HEK293T (cell line): ENCODE measurements at regions not wholly inside any gene's neighbourhood (a gene's known extent, or its start where the extent isn't known, plus 50 kb on each side); places are given as distances from the start of the nearest gene placed in this dataset.

ENCODE experiments used
- CTCF ChIA-PET: fragments of 350-600 bp; formaldehyde crosslinking; extraction: SDS; loops from one replicate; lab custom pipeline; 2021; ENCODE audit warnings: antibody characterized with exemption, inconsistent platforms; lab: Yijun Ruan, JAX
- POLR2A ChIA-PET: fragments of 350-600 bp; formaldehyde crosslinking; extraction: SDS; loops from one replicate; lab custom pipeline; 2020; ENCODE audit warnings: antibody characterized with exemption, inconsistent platforms; lab: Yijun Ruan, JAX
- DNase-seq: peaks from one replicate; pipeline ENCODE4 v3.0.0; 2012; ENCODE audit warnings: mixed read lengths; ENCODE audit errors: extremely low spot score
- ARNT ChIP-seq: fragments of 450-650 bp; IDR thresholded peaks from 2 replicates; pipeline ENCODE4 v1.6.1; 2017; ENCODE audit warnings: mild to moderate bottlenecking
- BHLHE40 ChIP-seq: fragments of 450-650 bp; IDR thresholded peaks from 2 replicates; pipeline ENCODE4 v1.6.1; 2016; ENCODE audit warnings: mild to moderate bottlenecking, moderate library complexity, borderline replicate concordance
- CTBP1 ChIP-seq: fragments of 450-650 bp; IDR thresholded peaks from 2 replicates; pipeline ENCODE4 v1.6.1; 2016; ENCODE audit warnings: borderline replicate concordance
- ELF4 ChIP-seq: fragments of 450-650 bp; IDR thresholded peaks from 2 replicates; pipeline ENCODE4 v1.6.1; 2017; ENCODE audit warnings: antibody characterized with exemption
- FOXA1 ChIP-seq: fragments of 450-650 bp; IDR thresholded peaks from 2 replicates; pipeline ENCODE4 v1.6.1; 2016; ENCODE audit warnings: mild to moderate bottlenecking
- FOXK2 ChIP-seq: fragments of 450-650 bp; IDR thresholded peaks from 2 replicates; pipeline ENCODE4 v1.6.1; 2016; ENCODE audit warnings: mild to moderate bottlenecking
- FOXM1 ChIP-seq: fragments of 450-650 bp; IDR thresholded peaks from 2 replicates; pipeline ENCODE4 v1.6.1; 2017; ENCODE audit warnings: mild to moderate bottlenecking, borderline replicate concordance
- HDGF ChIP-seq: fragments of 450-650 bp; IDR thresholded peaks from 2 replicates; pipeline ENCODE4 v1.6.1; 2017; ENCODE audit warnings: antibody characterized with exemption, borderline replicate concordance
- L3MBTL2 ChIP-seq: fragments of 450-650 bp; conservative IDR thresholded peaks from 2 replicates; pipeline ENCODE4 v1.6.1; 2016; ENCODE audit warnings: mild to moderate bottlenecking
- LEF1 ChIP-seq: fragments of 450-650 bp; IDR thresholded peaks from 2 replicates; pipeline ENCODE4 v1.6.1; 2017; ENCODE audit warnings: mild to moderate bottlenecking, borderline replicate concordance
- NFRKB ChIP-seq: fragments of 450-650 bp; IDR thresholded peaks from 2 replicates; pipeline ENCODE4 v1.6.1; 2016; ENCODE audit warnings: mild to moderate bottlenecking, moderate library complexity
- SP1 ChIP-seq: fragments of 450-650 bp; IDR thresholded peaks from 2 replicates; pipeline ENCODE4 v1.6.1; 2017
- SUZ12 ChIP-seq: fragments of 450-650 bp; IDR thresholded peaks from 2 replicates; pipeline ENCODE4 v1.6.1; 2016; ENCODE audit warnings: mild to moderate bottlenecking
- TARDBP ChIP-seq: fragments of 450-650 bp; IDR thresholded peaks from 2 replicates; pipeline ENCODE4 v1.6.1; 2016
- ZNF384 ChIP-seq: fragments of 450-650 bp; IDR thresholded peaks from 2 replicates; pipeline ENCODE4 v1.6.1; 2016
- TF ChIP-seq, protein P1 (sequence below): fragments of 450-650 bp; IDR thresholded peaks from 2 replicates; pipeline ENCODE4 v1.6.1; 2016

DNA sequence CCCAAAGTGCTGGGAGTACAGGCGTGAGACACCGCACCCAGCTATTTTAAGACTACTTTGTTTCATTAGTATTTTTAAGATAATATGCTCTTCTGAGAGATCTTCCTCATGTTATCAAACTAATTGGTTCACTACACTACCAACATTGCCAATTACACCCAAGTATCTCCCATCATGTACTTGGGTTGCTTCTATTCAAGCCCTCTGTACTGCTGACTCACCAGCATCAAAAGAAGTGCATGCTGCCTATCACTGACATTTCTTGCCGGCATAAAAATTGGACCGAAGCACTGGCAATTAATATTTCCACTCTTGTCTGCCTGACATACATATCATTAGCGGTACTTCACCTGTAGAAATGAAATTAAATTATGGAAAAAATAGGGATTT lies 164.2 kb upstream of the NBEA start:
- CTCF ChIA-PET, result no interaction called here
- POLR2A ChIA-PET, result no interaction called here
- no peak for DNase-seq
- no peak for TF ChIP-seq ARNT
- no peak for TF ChIP-seq SP1
- TF ChIP-seq NFRKB, result no peak
- no peak for TF ChIP-seq FOXK2
- no peak for TF ChIP-seq BHLHE40
- TF ChIP-seq ELF4, result no peak

DNA sequence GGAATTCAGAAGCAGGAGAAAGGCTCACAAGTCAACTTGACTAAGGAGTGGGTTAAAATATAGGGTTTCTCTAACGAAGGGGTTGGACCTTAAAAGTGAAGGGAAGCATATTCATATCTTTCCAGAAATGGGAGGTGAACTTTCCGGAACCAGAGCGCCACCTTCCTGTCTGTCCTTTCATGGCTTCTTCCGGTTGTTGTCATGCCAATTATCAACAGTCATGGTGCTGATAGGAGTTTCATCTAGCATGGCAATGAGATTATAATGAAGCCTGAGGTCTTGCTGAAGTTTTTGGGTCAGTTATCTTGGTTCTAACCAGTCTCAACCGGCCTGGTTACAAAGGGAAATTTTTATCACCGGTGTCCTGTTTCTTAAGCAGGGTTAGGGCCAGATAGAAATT lies 162.9 kb upstream of the NBEA start:
- ChIA-PET CTCF (no interaction called here), POLR2A (no interaction called here)
- no peak for DNase-seq

GRCh38 chr13:34793301-34793700 lies 148.8 kb upstream of the NBEA start:
- no peak for DNase-seq
- TF ChIP-seq CTBP1, result no peak
- no peak for TF ChIP-seq FOXK2
- no peak for TF ChIP-seq BHLHE40
- TF ChIP-seq ARNT, result no peak
- TF ChIP-seq ZNF384, result no peak
- no peak for TF ChIP-seq SUZ12
- no peak for TF ChIP-seq NFRKB
- no peak for TF ChIP-seq FOXM1
- TF ChIP-seq L3MBTL2, result no peak
- no peak for TF ChIP-seq LEF1
- TF ChIP-seq, protein P1, sequence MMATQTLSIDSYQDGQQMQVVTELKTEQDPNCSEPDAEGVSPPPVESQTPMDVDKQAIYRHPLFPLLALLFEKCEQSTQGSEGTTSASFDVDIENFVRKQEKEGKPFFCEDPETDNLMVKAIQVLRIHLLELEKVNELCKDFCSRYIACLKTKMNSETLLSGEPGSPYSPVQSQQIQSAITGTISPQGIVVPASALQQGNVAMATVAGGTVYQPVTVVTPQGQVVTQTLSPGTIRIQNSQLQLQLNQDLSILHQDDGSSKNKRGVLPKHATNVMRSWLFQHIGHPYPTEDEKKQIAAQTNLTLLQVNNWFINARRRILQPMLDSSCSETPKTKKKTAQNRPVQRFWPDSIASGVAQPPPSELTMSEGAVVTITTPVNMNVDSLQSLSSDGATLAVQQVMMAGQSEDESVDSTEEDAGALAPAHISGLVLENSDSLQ, result no peak
- TF ChIP-seq ELF4, result no peak
- no peak for TF ChIP-seq SP1
- TF ChIP-seq HDGF, result no peak
- TF ChIP-seq TARDBP, result no peak
- no peak for TF ChIP-seq FOXA1
- CTCF ChIA-PET, result no interaction called here
- POLR2A ChIA-PET, result no interaction called here

More for the DNA sequence above, 162.9 kb upstream of the NBEA start:
- TF ChIP-seq BHLHE40, result no peak
- no peak for TF ChIP-seq FOXM1
- no peak for TF ChIP-seq SP1
- no peak for TF ChIP-seq NFRKB
- TF ChIP-seq FOXK2, result no peak
- no peak for TF ChIP-seq TARDBP
- no peak for TF ChIP-seq HDGF
- TF ChIP-seq LEF1, result no peak
- TF ChIP-seq ZNF384, result no peak
- TF ChIP-seq CTBP1, result no peak
- TF ChIP-seq ELF4, result no peak
- no peak for TF ChIP-seq SUZ12
- no peak for TF ChIP-seq L3MBTL2
- TF ChIP-seq, protein P1, result no peak
- TF ChIP-seq FOXA1, result no peak
- TF ChIP-seq ARNT, result no peak

- DNase-seq, result no peak
- CTCF ChIA-PET, result no interaction called here
- TF ChIP-seq SUZ12 (no peak), FOXA1 (no peak), ZNF384 (no peak), NFRKB (no peak), SP1 (no peak), FOXK2 (no peak), FOXM1 (no peak)
- TF ChIP-seq, protein P1, result no peak
- POLR2A ChIA-PET, result no interaction called here
Observed at GRCh38 chr13:34803756-34804155, 138.3 kb upstream of the NBEA start.

GRCh38 chr13:34805347-34805746 lies 136.7 kb upstream of the NBEA start:
- no peak for TF ChIP-seq LEF1
- no peak for TF ChIP-seq L3MBTL2
- no peak for TF ChIP-seq SP1
- TF ChIP-seq CTBP1, result no peak
- no peak for TF ChIP-seq BHLHE40
- no peak for TF ChIP-seq TARDBP
- TF ChIP-seq, protein P1, result no peak
- no peak for TF ChIP-seq NFRKB
- TF ChIP-seq HDGF, result no peak
- TF ChIP-seq FOXM1, result no peak
- no peak for TF ChIP-seq ELF4
- no peak for TF ChIP-seq ARNT
- no peak for TF ChIP-seq ZNF384
- TF ChIP-seq FOXA1, result no peak
- TF ChIP-seq FOXK2, result no peak
- no peak for TF ChIP-seq SUZ12
- ChIA-PET POLR2A (no interaction called here), CTCF (no interaction called here)
- DNase-seq, result no peak

DNA sequence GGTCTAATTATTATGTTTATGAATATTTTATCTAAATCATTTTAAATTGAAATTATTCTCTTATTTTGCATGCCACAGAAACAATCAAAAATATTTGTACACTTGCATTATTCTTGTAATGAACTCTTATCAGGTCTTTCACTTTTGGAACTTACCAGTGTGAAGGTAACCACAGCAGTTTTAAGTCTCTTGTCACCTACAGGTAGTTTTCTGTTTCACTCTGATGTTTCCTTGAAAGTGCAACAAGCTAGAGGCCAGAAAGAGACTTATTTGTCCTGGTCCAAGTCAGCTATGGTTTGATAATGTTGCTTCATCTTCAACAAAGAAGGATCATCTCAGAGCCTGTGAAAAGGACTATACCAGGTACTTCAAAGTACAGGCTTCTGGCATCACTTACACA lies 133.4 kb upstream of the NBEA start:
- ChIA-PET POLR2A (no interaction called here), CTCF (no interaction called here)
- TF ChIP-seq ZNF384, result no peak
- TF ChIP-seq L3MBTL2, result no peak
- TF ChIP-seq TARDBP, result no peak
- no peak for DNase-seq
